Hepatocyte (in vitro differentiated cells): ENCODE measurements at regions not wholly inside any gene's neighbourhood (a gene's known extent, or its start where the extent isn't known, plus 50 kb on each side); places are given as distances from the start of the nearest gene placed in this dataset.

Source experiments
- DNase-seq: peaks from one replicate; pipeline ENCODE4 v3.0.0-alpha.2; 2016; ENCODE audit warnings: low spot score
- H2AFZ ChIP-seq: fragments of 200-600 bp; sonication (generic); 2 replicates; pipeline ENCODE4 v1.6.0; 2016; ENCODE audit warnings: antibody characterized with exemption, mild to moderate bottlenecking
- H3K27ac ChIP-seq: fragments of 200-600 bp; sonication (generic); 2 replicates; pipeline ENCODE4 v1.5.1; 2016; ENCODE audit warnings: mild to moderate bottlenecking
- H3K27me3 ChIP-seq: fragments of 200-600 bp; sonication (generic); 2 replicates; pipeline ENCODE4 v1.6.1; 2016
- H3K36me3 ChIP-seq: fragments of 200-600 bp; sonication (generic); replicated peaks from 2 replicates; pipeline ENCODE4 v1.5.1; 2016; ENCODE audit warnings: low read depth; ENCODE audit not compliant: insufficient read depth
- H3K4me1 ChIP-seq: fragments of 200-600 bp; sonication (generic); 2 replicates; pipeline ENCODE4 v1.5.1; 2016; ENCODE audit warnings: mild to moderate bottlenecking, moderate library complexity; ENCODE audit not compliant: insufficient read depth
- H3K4me2 ChIP-seq: fragments of 200-600 bp; sonication (generic); 2 replicates; pipeline ENCODE4 v1.6.0; 2016
- H3K4me3 ChIP-seq: fragments of 200-600 bp; sonication (generic); 2 replicates; pipeline ENCODE4 v1.5.1; 2016; ENCODE audit warnings: mild to moderate bottlenecking
- H3K79me2 ChIP-seq: fragments of 200-600 bp; sonication (generic); 2 replicates; pipeline ENCODE4 v1.6.0; 2017; ENCODE audit warnings: mild to moderate bottlenecking
- H3K9me2 ChIP-seq: fragments of 200-600 bp; sonication (generic); replicated peaks from 2 replicates; pipeline ENCODE4 v1.6.0; 2017; ENCODE audit warnings: mild to moderate bottlenecking; ENCODE audit not compliant: insufficient read depth
- H3K9me3 ChIP-seq: fragments of 200-600 bp; sonication (generic); 2 replicates; pipeline ENCODE4 v1.5.1; 2016; ENCODE audit warnings: low read depth, mild to moderate bottlenecking
- H4K20me1 ChIP-seq: fragments of 200-600 bp; sonication (generic); 2 replicates; pipeline ENCODE4 v1.6.0; 2016; ENCODE audit warnings: mild to moderate bottlenecking; ENCODE audit not compliant: insufficient read depth, poor library complexity, severe bottlenecking
- CTCF ChIP-seq: fragments of 200-600 bp; sonication (generic); IDR thresholded peaks from 2 replicates; pipeline ENCODE4 v1.5.1; 2016; ENCODE audit warnings: antibody characterized with exemption, mild to moderate bottlenecking; ENCODE audit not compliant: poor library complexity
- EZH2 ChIP-seq: fragments of 200-600 bp; sonication (generic); IDR thresholded peaks from 2 replicates; pipeline ENCODE4 v1.6.1; 2016; ENCODE audit warnings: antibody characterized with exemption, mild to moderate bottlenecking, borderline replicate concordance
- EZH2phosphoT487 ChIP-seq: fragments of 200-600 bp; sonication (generic); IDR thresholded peaks from one replicate; pipeline ENCODE4 v1.6.1; 2018; ENCODE audit warnings: antibody characterized with exemption, mild to moderate bottlenecking, low read depth, moderate library complexity; ENCODE audit not compliant: unreplicated experiment, severe bottlenecking
- WGBS: methylation state at CpG from one replicate; pipeline ENCODE4 v1.1.6; 2016; ENCODE audit warnings: low lambda C conversion rate; ENCODE audit errors: missing lambda C conversion rate; 5-methylcytosine and 5-hydroxymethylcytosine counted together

DNA sequence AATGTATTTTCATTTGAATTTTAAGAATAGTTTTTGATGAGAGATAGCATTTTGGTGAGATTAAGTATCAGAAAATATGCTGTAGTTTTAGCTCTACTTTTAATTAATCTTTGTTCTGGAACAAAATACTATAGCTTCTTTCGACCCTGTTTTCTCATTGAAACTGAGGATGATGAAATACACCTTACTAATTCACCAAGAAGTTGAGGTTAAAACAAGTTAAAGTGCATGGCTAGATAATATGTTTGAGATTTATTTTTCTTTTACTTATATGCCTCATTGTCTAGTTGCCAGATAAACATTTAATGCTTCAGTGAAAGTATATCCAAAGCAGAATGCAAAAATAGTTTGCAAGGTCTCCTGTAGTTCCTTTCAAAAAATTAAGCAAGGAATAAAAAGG lies 140.1 kb upstream of the KCNN2 start:
- H3K9me3 ChIP-seq = no peaks in the 10 kb centered on the region
- no peak overlapping the region for H2AFZ ChIP-seq
- no peak overlapping the region for H3K4me3 ChIP-seq
- WGBS = 87% methylated on average over 1 of the region's 1 CpG
- no peak for TF ChIP-seq CTCF
- no peak for TF ChIP-seq EZH2
- no peak for TF ChIP-seq EZH2phosphoT487
- no peak overlapping the region for H3K4me2 ChIP-seq
- no peaks in the 10 kb centered on the region for H3K9me2 ChIP-seq
- no peaks in the 10 kb centered on the region for H3K36me3 ChIP-seq
- no peak overlapping the region for H3K27ac ChIP-seq
- H4K20me1 ChIP-seq = no peaks in the 10 kb centered on the region
- DNase-seq = no peak
- no peaks in the 10 kb centered on the region for H3K4me1 ChIP-seq
- H3K79me2 ChIP-seq = no peaks in the 10 kb centered on the region
- no peaks in the 10 kb centered on the region for H3K27me3 ChIP-seq

DNA sequence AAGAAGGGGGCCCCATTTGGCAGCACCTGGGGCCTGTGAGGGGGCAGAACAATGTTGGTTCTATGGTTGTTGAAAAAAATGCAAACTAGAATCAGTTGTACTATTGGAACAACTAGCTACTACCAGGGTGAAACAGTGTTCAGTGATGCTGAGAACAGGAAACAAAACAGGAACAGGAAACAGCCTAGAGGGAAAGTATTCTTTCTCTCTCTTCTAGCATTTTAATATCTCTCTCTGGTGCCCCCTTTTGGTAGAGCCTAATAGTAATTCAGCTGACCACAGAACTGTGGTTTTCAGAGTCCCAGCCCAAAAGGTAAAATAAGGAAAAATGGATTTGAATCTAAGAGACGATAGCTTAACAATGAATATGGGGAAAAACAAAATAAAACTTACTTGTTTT lies 138.0 kb upstream of the KCNN2 start:
- no peaks in the 10 kb centered on the region for H3K9me3 ChIP-seq
- H4K20me1 ChIP-seq = no peaks in the 10 kb centered on the region
- no peaks in the 10 kb centered on the region for H3K9me2 ChIP-seq
- H3K4me2 ChIP-seq = no peak overlapping the region
- DNase-seq = peak; percentile 7
- H3K36me3 ChIP-seq = no peaks in the 10 kb centered on the region
- no peaks in the 10 kb centered on the region for H3K27me3 ChIP-seq
- H3K4me3 ChIP-seq = no peak overlapping the region
- H3K27ac ChIP-seq = no peak overlapping the region
- H3K4me1 ChIP-seq = no peaks in the 10 kb centered on the region
- no peak overlapping the region for H2AFZ ChIP-seq
- H3K79me2 ChIP-seq = no peaks in the 10 kb centered on the region
- 96% methylated on average over 1 of the region's 1 CpG for WGBS
- TF ChIP-seq CTCF (no peak), EZH2phosphoT487 (no peak), EZH2 (no peak)

- no peaks in the 10 kb centered on the region for H3K79me2 ChIP-seq
- no peaks in the 10 kb centered on the region for H3K9me3 ChIP-seq
- H3K4me2 ChIP-seq = no peak overlapping the region
- H3K36me3 ChIP-seq = no peaks in the 10 kb centered on the region
- H3K27me3 ChIP-seq = no peaks in the 10 kb centered on the region
- no peaks in the 10 kb centered on the region for H3K9me2 ChIP-seq
- TF ChIP-seq EZH2phosphoT487 (no peak), CTCF (no peak), EZH2 (no peak)
- no peaks in the 10 kb centered on the region for H3K4me1 ChIP-seq
- H3K4me3 ChIP-seq = no peak overlapping the region
- H3K27ac ChIP-seq = no peak overlapping the region
- DNase-seq = no peak
- no peak overlapping the region for H2AFZ ChIP-seq
- H4K20me1 ChIP-seq = no peaks in the 10 kb centered on the region
- WGBS = 84% methylated on average over 5 of the region's 5 CpGs
Observed at GRCh38 chr5:114237766-114238165, 124.1 kb upstream of the KCNN2 start.

DNA sequence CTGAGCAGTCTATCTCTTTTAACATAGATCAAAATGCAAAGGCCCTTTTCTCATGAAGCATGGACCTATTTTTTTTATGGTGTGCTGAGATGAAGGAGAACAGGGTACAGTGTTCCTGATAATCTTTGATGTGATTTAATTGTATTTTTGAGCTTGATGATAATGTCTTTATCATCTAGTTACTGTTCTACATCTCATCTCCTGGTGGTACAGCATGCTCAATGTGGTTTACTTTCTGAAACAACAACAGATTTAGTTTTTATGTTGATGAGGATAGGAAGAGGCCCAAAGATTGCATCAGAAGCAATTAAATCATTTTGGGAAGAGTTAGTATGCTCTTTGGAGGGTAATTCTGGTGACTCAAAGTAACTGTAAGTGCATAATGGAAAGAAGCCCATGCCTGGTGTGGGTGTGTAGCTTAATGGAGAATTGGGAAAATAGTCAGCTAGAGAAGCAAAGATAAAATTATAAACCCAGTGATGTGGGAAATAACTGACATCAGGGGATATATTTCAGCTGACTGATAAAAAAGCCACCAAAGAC lies 123.0 kb upstream of the KCNN2 start:
- Histone ChIP-seq H2AFZ (no peak overlapping the region), H3K9me2 (no peaks in the 10 kb centered on the region), H3K9me3 (no peaks in the 10 kb centered on the region), H3K4me1 (no peaks in the 10 kb centered on the region), H3K27ac (no peak overlapping the region), H3K36me3 (no peaks in the 10 kb centered on the region), H3K4me2 (no peak overlapping the region), H3K27me3 (no peaks in the 10 kb centered on the region), H4K20me1 (no peaks in the 10 kb centered on the region), H3K79me2 (no peaks in the 10 kb centered on the region), H3K4me3 (no peak overlapping the region)
- TF ChIP-seq EZH2 (no peak), EZH2phosphoT487 (no peak), CTCF (no peak)
- DNase-seq = no peak
